ENCODE measurements at regions not wholly inside any gene's neighbourhood (a gene's known extent, or its start where the extent isn't known, plus 50 kb on each side); places are given as distances from the start of the nearest gene placed in this dataset.

GRCh38 chr1:193525411-193525810 lies 339.0 kb upstream of the B3GALT2 start:
- Histone ChIP-seq H3K9me3 (ENCODE audit: control insufficient read depth in 3 of 3, low read length in 3 of 3) (no peaks in the 10 kb centered on the region), H3K27me3 (ENCODE audit: control insufficient read depth in 3 of 3, insufficient read depth in 3 of 3, low read length in 3 of 3) (no peaks in the 10 kb centered on the region), H3K4me3 (ENCODE audit: low read length in 3 of 3) (no peak overlapping the region), H3K4me1 (ENCODE audit: control insufficient read depth in 3 of 3, insufficient read depth in 3 of 3, low read length in 3 of 3) (no peaks in the 10 kb centered on the region), H3K9ac (ENCODE audit: low read depth in 1 of 3, low read length in 3 of 3) (no peak overlapping the region), H3K27ac (ENCODE audit: low read depth, low read length) (no peak overlapping the region), H3K36me3 (ENCODE audit: control insufficient read depth in 3 of 3, insufficient read depth in 3 of 3, low read length in 3 of 3) (no peaks in the 10 kb centered on the region)

- Histone ChIP-seq H3K9me3 (ENCODE audit: control insufficient read depth in 3 of 3, low read length in 3 of 3) (no peaks in the 10 kb centered on the region), H3K36me3 (ENCODE audit: control insufficient read depth in 3 of 3, insufficient read depth in 3 of 3, low read length in 3 of 3) (no peaks in the 10 kb centered on the region), H3K4me3 (ENCODE audit: low read length in 3 of 3) (no peak overlapping the region), H3K4me1 (ENCODE audit: control insufficient read depth in 3 of 3, insufficient read depth in 3 of 3, low read length in 3 of 3) (no peaks in the 10 kb centered on the region), H3K27me3 (ENCODE audit: control insufficient read depth in 3 of 3, insufficient read depth in 3 of 3, low read length in 3 of 3) (no peaks in the 10 kb centered on the region), H3K27ac (ENCODE audit: low read depth, low read length) (no peak overlapping the region), H3K9ac (ENCODE audit: low read depth in 1 of 3, low read length in 3 of 3) (no peak overlapping the region)
Observed at GRCh38 chr1:193524616-193525015, 338.2 kb upstream of the B3GALT2 start.

DNA sequence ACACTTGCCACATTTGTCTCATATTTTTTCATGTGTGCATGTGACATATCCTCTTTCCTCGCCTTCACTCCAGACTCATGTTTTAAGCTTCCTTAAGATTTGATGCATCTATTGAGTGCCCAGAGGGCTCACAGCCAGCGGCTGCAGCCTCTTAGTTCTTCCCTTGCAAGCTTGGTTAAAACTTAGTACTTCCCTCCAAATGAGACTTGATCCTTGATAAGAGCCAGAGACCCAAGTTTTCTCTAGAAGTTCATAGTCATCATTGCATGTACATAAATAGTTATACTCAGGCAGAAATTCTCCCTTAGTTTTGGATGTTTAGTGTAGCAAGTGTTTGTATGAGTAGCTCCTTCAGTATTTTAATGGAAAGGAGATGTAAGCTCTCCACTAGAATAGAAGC lies 337.6 kb upstream of the B3GALT2 start:
- no peaks in the 10 kb centered on the region for H3K27me3 ChIP-seq (ENCODE audit: control insufficient read depth in 3 of 3, insufficient read depth in 3 of 3, low read length in 3 of 3)
- H3K9me3 ChIP-seq (ENCODE audit: control insufficient read depth in 3 of 3, low read length in 3 of 3): no peaks in the 10 kb centered on the region
- H3K36me3 ChIP-seq (ENCODE audit: control insufficient read depth in 3 of 3, insufficient read depth in 3 of 3, low read length in 3 of 3): no peaks in the 10 kb centered on the region
- no peak overlapping the region for H3K9ac ChIP-seq (ENCODE audit: low read depth in 1 of 3, low read length in 3 of 3)
- no peak overlapping the region for H3K4me3 ChIP-seq (ENCODE audit: low read length in 3 of 3)
- H3K27ac ChIP-seq (ENCODE audit: low read depth, low read length): no peak overlapping the region
- H3K4me1 ChIP-seq (ENCODE audit: control insufficient read depth in 3 of 3, insufficient read depth in 3 of 3, low read length in 3 of 3): no peaks in the 10 kb centered on the region

DNA sequence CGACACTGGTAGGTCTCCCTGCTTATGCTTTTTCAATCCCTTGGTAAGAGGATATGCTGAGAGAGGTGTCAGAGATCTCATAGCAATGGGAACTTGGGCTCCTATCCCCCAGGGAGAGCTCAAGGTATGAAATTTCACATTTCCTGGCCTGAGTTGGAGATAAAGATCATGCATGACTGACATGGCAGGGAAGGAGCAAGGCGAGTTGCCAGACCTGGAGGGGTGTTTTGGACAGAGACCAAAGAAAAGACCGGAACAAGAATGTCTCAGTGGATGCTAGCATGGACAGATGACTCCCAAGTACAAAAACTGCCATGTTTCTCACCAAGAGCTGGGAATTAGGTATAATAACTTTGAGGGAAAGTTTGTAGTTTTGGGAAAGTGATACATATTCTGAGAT lies 334.1 kb upstream of the B3GALT2 start:
- H3K4me3 ChIP-seq (ENCODE audit: low read length in 3 of 3): no peak overlapping the region
- H3K9ac ChIP-seq (ENCODE audit: low read depth in 1 of 3, low read length in 3 of 3): no peak overlapping the region
- H3K9me3 ChIP-seq (ENCODE audit: control insufficient read depth in 3 of 3, low read length in 3 of 3): no peaks in the 10 kb centered on the region
- no peak overlapping the region for H3K27ac ChIP-seq (ENCODE audit: low read depth, low read length)
- no peaks in the 10 kb centered on the region for H3K36me3 ChIP-seq (ENCODE audit: control insufficient read depth in 3 of 3, insufficient read depth in 3 of 3, low read length in 3 of 3)
- no peaks in the 10 kb centered on the region for H3K4me1 ChIP-seq (ENCODE audit: control insufficient read depth in 3 of 3, insufficient read depth in 3 of 3, low read length in 3 of 3)
- no peaks in the 10 kb centered on the region for H3K27me3 ChIP-seq (ENCODE audit: control insufficient read depth in 3 of 3, insufficient read depth in 3 of 3, low read length in 3 of 3)

GRCh38 chr1:193519922-193520321 lies 333.5 kb upstream of the B3GALT2 start:
- no peak overlapping the region for H3K27ac ChIP-seq (ENCODE audit: low read depth, low read length)

DNA sequence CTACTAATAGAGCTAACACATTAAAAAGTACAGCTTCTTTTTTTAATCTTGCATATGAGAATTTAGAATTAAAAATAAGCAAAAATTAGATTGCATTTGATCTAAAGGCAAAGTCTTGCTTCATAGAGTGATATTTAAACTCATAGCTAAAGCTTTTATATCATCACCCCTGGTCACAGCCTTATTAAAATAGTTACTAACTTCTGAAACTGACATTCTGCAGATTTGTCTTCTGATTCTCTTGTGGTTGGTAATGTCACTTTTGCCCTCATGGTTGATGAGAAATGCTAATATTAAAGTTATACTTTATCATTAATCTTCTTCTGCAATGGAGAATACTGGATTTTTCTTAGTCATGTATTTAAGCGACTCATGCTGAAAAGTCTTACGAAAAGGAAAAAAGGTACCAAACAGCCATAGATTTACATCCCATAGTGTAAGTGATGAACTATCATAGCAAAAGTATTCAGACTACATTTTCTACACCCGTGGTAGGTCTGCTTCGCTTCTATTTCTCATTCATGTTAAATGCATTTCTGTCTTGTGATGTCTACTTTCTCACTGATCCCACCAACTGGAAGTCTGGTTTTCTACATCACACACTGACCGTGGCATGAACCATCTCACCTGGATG lies 330.5 kb upstream of the B3GALT2 start:
- H3K9ac ChIP-seq (ENCODE audit: low read depth in 1 of 3, low read length in 3 of 3): no peak overlapping the region
- H3K36me3 ChIP-seq (ENCODE audit: control insufficient read depth in 3 of 3, insufficient read depth in 3 of 3, low read length in 3 of 3): no peaks in the 10 kb centered on the region
- H3K9me3 ChIP-seq (ENCODE audit: control insufficient read depth in 3 of 3, low read length in 3 of 3): no peaks in the 10 kb centered on the region
- no peaks in the 10 kb centered on the region for H3K4me1 ChIP-seq (ENCODE audit: control insufficient read depth in 3 of 3, insufficient read depth in 3 of 3, low read length in 3 of 3)
- H3K4me3 ChIP-seq (ENCODE audit: low read length in 3 of 3): no peak overlapping the region
- no peak overlapping the region for H3K27ac ChIP-seq (ENCODE audit: low read depth, low read length)
- H3K27me3 ChIP-seq (ENCODE audit: control insufficient read depth in 3 of 3, insufficient read depth in 3 of 3, low read length in 3 of 3): no peaks in the 10 kb centered on the region

More at GRCh38 chr1:193519922-193520321, 333.5 kb upstream of the B3GALT2 start:
- H3K9ac ChIP-seq (ENCODE audit: low read depth in 1 of 3, low read length in 3 of 3): no peak overlapping the region
- H3K27me3 ChIP-seq (ENCODE audit: control insufficient read depth in 3 of 3, insufficient read depth in 3 of 3, low read length in 3 of 3): no peaks in the 10 kb centered on the region
- H3K9me3 ChIP-seq (ENCODE audit: control insufficient read depth in 3 of 3, low read length in 3 of 3): no peaks in the 10 kb centered on the region
- H3K4me3 ChIP-seq (ENCODE audit: low read length in 3 of 3): no peak overlapping the region
- H3K36me3 ChIP-seq (ENCODE audit: control insufficient read depth in 3 of 3, insufficient read depth in 3 of 3, low read length in 3 of 3): no peaks in the 10 kb centered on the region
- no peaks in the 10 kb centered on the region for H3K4me1 ChIP-seq (ENCODE audit: control insufficient read depth in 3 of 3, insufficient read depth in 3 of 3, low read length in 3 of 3)

- Histone ChIP-seq H3K4me3 (ENCODE audit: low read length in 3 of 3) (no peak overlapping the region), H3K9ac (ENCODE audit: low read depth in 1 of 3, low read length in 3 of 3) (no peak overlapping the region), H3K9me3 (ENCODE audit: control insufficient read depth in 3 of 3, low read length in 3 of 3) (no peaks in the 10 kb centered on the region), H3K27ac (ENCODE audit: low read depth, low read length) (no peak overlapping the region), H3K4me1 (ENCODE audit: control insufficient read depth in 3 of 3, insufficient read depth in 3 of 3, low read length in 3 of 3) (no peaks in the 10 kb centered on the region), H3K36me3 (ENCODE audit: control insufficient read depth in 3 of 3, insufficient read depth in 3 of 3, low read length in 3 of 3) (no peaks in the 10 kb centered on the region), H3K27me3 (ENCODE audit: control insufficient read depth in 3 of 3, insufficient read depth in 3 of 3, low read length in 3 of 3) (no peaks in the 10 kb centered on the region)
Observed at GRCh38 chr1:193514397-193514796, 328.0 kb upstream of the B3GALT2 start.

GRCh38 chr1:193513032-193513431 lies 326.6 kb upstream of the B3GALT2 start:
- no peaks in the 10 kb centered on the region for H3K27me3 ChIP-seq (ENCODE audit: control insufficient read depth in 3 of 3, insufficient read depth in 3 of 3, low read length in 3 of 3)
- no peaks in the 10 kb centered on the region for H3K36me3 ChIP-seq (ENCODE audit: control insufficient read depth in 3 of 3, insufficient read depth in 3 of 3, low read length in 3 of 3)
- no peak overlapping the region for H3K4me3 ChIP-seq (ENCODE audit: low read length in 3 of 3)
- H3K27ac ChIP-seq (ENCODE audit: low read depth, low read length): no peak overlapping the region
- no peaks in the 10 kb centered on the region for H3K4me1 ChIP-seq (ENCODE audit: control insufficient read depth in 3 of 3, insufficient read depth in 3 of 3, low read length in 3 of 3)
- H3K9ac ChIP-seq (ENCODE audit: low read depth in 1 of 3, low read length in 3 of 3): no peak overlapping the region
- H3K9me3 ChIP-seq (ENCODE audit: control insufficient read depth in 3 of 3, low read length in 3 of 3): no peaks in the 10 kb centered on the region

GRCh38 chr1:193504920-193505319 lies 318.5 kb upstream of the B3GALT2 start:
- H3K9ac ChIP-seq (ENCODE audit: low read depth in 1 of 3, low read length in 3 of 3): no peak overlapping the region
- no peaks in the 10 kb centered on the region for H3K9me3 ChIP-seq (ENCODE audit: control insufficient read depth in 3 of 3, low read length in 3 of 3)
- no peaks in the 10 kb centered on the region for H3K27me3 ChIP-seq (ENCODE audit: control insufficient read depth in 3 of 3, insufficient read depth in 3 of 3, low read length in 3 of 3)
- no peak overlapping the region for H3K4me3 ChIP-seq (ENCODE audit: low read length in 3 of 3)
- H3K36me3 ChIP-seq (ENCODE audit: control insufficient read depth in 3 of 3, insufficient read depth in 3 of 3, low read length in 3 of 3): no peaks in the 10 kb centered on the region
- no peak overlapping the region for H3K27ac ChIP-seq (ENCODE audit: low read depth, low read length)
- H3K4me1 ChIP-seq (ENCODE audit: control insufficient read depth in 3 of 3, insufficient read depth in 3 of 3, low read length in 3 of 3): no peaks in the 10 kb centered on the region

DNA sequence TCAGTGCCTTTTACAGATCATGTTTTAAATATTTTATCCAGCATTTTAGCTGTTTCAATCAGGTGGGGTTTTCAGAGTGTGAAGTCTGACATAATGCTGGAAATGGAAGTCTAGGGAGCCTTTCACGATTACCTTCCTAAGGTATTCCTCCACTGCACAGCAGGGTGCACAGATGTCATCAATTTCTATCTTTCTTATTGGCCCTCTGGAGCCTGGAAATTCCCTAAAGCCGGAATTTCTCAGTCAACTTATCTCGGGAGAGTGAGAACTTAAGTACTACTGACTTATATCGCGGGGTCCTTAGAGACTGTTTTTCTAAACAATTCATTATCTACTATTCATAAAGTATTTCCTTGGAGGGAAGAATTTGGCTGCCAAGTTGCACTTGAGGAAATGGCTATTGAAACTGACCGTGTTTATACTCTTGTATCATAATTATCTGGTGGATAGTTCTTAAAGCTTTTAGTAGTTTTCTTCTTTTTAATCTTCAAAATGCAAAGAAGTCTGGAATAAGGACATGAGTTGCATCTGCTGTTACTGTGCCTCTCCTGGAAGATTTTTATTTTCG lies 311.8 kb upstream of the B3GALT2 start:
- Histone ChIP-seq H3K36me3 (ENCODE audit: control insufficient read depth in 3 of 3, insufficient read depth in 3 of 3, low read length in 3 of 3) (no peaks in the 10 kb centered on the region), H3K27ac (ENCODE audit: low read depth, low read length) (no peak overlapping the region), H3K27me3 (ENCODE audit: control insufficient read depth in 3 of 3, insufficient read depth in 3 of 3, low read length in 3 of 3) (no peaks in the 10 kb centered on the region), H3K9ac (ENCODE audit: low read depth in 1 of 3, low read length in 3 of 3) (no peak overlapping the region), H3K4me1 (ENCODE audit: control insufficient read depth in 3 of 3, insufficient read depth in 3 of 3, low read length in 3 of 3) (no peaks in the 10 kb centered on the region), H3K4me3 (ENCODE audit: low read length in 3 of 3) (no peak overlapping the region), H3K9me3 (ENCODE audit: control insufficient read depth in 3 of 3, low read length in 3 of 3) (no peaks in the 10 kb centered on the region)
